ENCODE measurements at regions not wholly inside any gene's neighbourhood (a gene's known extent, or its start where the extent isn't known, plus 50 kb on each side); places are given as distances from the start of the nearest gene placed in this dataset.
"Not testable (repeated sequence)": the region's sequence is repeated elsewhere in the genome, so short reads cannot be mapped to it uniquely, and the experiment has no call there.

GRCh38 chr15:24150542-24150941 lies 463.4 kb upstream of the NDN start:
- DNase-seq (ENCODE audit: low read depth, low spot score): no peak

GRCh38 chr15:24158306-24158705 lies 471.2 kb upstream of the NDN start:
- not testable (repeated sequence) for DNase-seq (ENCODE audit: low read depth, low spot score)

GRCh38 chr15:24165512-24165911 lies 478.4 kb upstream of the NDN start:
- not testable (repeated sequence) for DNase-seq (ENCODE audit: low read depth, low spot score)

GRCh38 chr15:24202297-24202696 lies 473.3 kb upstream of the NPAP1 start:
- DNase-seq (ENCODE audit: low read depth, low spot score): not testable (repeated sequence)

GRCh38 chr15:24211742-24212476 lies 463.7 kb upstream of the NPAP1 start:
- not testable (repeated sequence) for DNase-seq (ENCODE audit: low read depth, low spot score)

- DNase-seq (ENCODE audit: low read depth, low spot score): no peak
These were observed 451.8 kb upstream of the NPAP1 start for GRCh38 chr15:24223739-24224138.

GRCh38 chr15:24224161-24224560 lies 451.4 kb upstream of the NPAP1 start:
- DNase-seq (ENCODE audit: low read depth, low spot score): no peak

GRCh38 chr15:24228922-24229321 lies 446.7 kb upstream of the NPAP1 start:
- DNase-seq (ENCODE audit: low read depth, low spot score): not testable (repeated sequence)

GRCh38 chr15:24233134-24233533 lies 442.4 kb upstream of the NPAP1 start:
- DNase-seq (ENCODE audit: low read depth, low spot score): not testable (repeated sequence)

- DNase-seq (ENCODE audit: low read depth, low spot score): not testable (repeated sequence)
These were observed 435.0 kb upstream of the NPAP1 start for GRCh38 chr15:24240580-24240979.

GRCh38 chr15:24259106-24259505 lies 416.5 kb upstream of the NPAP1 start:
- DNase-seq (ENCODE audit: low read depth, low spot score): not testable (repeated sequence)

GRCh38 chr15:24260407-24260806 lies 415.2 kb upstream of the NPAP1 start:
- DNase-seq (ENCODE audit: low read depth, low spot score): not testable (repeated sequence)

- DNase-seq (ENCODE audit: low read depth, low spot score): not testable (repeated sequence)
These were observed 414.7 kb upstream of the NPAP1 start for GRCh38 chr15:24260854-24261253.

GRCh38 chr15:24268536-24269165 lies 406.9 kb upstream of the NPAP1 start:
- DNase-seq (ENCODE audit: low read depth, low spot score): not testable (repeated sequence)

GRCh38 chr15:24269166-24269571 lies 406.4 kb upstream of the NPAP1 start:
- DNase-seq (ENCODE audit: low read depth, low spot score): no peak

GRCh38 chr15:24269923-24270322 lies 405.7 kb upstream of the NPAP1 start:
- DNase-seq (ENCODE audit: low read depth, low spot score): no peak

- not testable (repeated sequence) for DNase-seq (ENCODE audit: low read depth, low spot score)
These were observed 403.9 kb upstream of the NPAP1 start for GRCh38 chr15:24271496-24272244.

GRCh38 chr15:24292837-24293236 lies 382.7 kb upstream of the NPAP1 start:
- DNase-seq (ENCODE audit: low read depth, low spot score): no peak

GRCh38 chr15:24300804-24301368 lies 374.7 kb upstream of the NPAP1 start:
- DNase-seq (ENCODE audit: low read depth, low spot score): not testable (repeated sequence)

- DNase-seq (ENCODE audit: low read depth, low spot score): not testable (repeated sequence)
These were observed 373.6 kb upstream of the NPAP1 start for GRCh38 chr15:24301999-24302398.

- DNase-seq (ENCODE audit: low read depth, low spot score): not testable (repeated sequence)
These were observed 370.8 kb upstream of the NPAP1 start for GRCh38 chr15:24304747-24305146.

- DNase-seq (ENCODE audit: low read depth, low spot score): not testable (repeated sequence)
These were observed 369.9 kb upstream of the NPAP1 start for GRCh38 chr15:24305643-24306042.
